Stimulated activated CD4-positive, alpha-beta T cell treated with anti-CD3 and anti-CD28 coated beads, Interleukin-4, amount 100 ng/mL, for 1 hour (primary cell): ENCODE measurements at regions not wholly inside any gene's neighbourhood (a gene's known extent, or its start where the extent isn't known, plus 50 kb on each side); places are given as distances from the start of the nearest gene placed in this dataset.

Experiments
- DNase-seq: peaks from one replicate; pipeline ENCODE4 v3.0.0-alpha.2; 2020

DNA sequence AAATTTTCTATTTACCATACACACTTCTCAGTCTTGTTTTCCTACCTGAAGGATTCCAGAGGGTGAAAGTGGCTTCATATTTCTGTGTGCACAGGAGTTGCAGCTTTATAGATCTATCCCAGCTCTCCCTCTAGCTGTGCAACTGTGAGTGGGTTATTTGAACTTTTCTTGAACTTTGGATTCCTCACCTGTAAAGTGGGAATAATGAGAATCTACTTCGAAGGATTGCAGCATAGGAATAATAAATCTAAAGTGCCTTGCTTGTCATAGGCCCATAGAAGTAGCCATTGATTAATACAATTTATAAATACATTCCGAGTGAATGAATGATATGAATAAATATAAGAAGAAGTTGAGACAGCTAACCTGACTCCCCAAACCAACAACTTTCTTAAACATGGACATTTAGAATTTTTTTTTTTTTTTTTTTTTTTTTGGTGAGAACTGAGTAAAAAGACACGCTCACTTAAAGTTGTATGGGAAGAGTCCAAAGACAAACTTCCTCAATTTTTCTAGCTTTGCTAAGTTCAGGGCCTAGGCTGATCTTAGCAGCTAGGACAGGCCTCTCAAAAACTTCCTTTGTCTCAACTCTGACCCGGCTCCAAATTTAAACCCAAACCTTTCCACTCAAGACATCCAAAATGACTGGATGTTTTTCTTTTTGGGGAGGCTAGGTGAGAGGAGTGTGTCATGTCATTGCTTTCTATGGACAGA, 203.3 kb upstream of the FBXO11 start:
- no peak for DNase-seq

DNA sequence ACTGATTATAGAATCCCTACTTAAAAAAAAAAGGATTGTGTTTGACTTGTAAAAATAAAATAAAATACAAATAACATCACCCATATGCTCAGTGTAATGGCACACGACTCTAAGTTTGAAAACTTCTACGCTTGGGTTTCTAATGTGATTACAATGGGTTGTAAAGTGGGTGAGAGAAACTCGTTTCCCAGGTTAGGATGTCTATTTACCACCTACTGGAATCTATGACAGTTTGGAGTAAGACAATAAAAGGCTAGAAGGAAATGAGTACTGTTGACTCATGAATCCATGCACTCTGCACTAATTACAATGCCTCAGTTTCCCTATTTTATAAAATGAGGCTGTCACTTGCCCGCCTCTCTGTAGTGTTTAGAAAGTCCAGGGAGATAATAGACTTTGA, 204.0 kb upstream of the FOXN2 start:
- no peak for DNase-seq

DNA sequence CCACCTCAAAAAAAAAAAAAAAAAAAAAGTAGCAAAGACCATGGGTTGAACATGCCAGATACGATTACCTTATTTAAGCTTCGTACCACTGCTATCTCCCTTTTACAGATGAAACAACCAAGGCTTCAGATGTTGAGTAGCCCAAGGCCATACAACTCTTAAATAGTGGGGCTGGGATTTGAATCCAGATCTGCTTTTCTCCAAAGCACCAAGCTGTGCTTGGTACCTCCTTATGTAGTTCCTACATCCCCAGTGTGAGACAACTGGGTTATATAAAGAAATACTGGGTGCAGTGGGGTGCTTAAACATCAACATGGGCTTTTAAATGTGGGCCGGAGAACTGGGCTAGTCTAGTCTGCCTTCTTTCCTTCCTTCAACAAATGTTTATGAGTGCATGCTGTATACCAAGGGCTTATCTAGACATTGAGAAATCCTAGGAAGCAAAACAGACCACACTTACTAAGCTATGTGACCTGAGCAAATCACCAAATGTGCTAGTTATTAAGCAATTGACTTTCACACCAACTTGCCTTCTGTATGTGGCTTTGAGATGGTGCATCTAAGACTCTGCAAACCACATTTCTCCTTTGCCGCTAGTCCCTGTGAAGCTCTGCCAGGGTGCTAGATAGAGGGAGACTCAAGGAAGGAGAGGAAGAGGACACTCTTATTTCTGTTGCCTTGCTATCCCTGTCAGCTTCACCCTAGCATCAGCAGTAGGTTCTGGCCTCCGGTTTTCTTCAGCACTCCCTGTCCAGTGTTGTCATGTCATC, 201.4 kb upstream of the FOXN2 start:
- no peak for DNase-seq

DNA sequence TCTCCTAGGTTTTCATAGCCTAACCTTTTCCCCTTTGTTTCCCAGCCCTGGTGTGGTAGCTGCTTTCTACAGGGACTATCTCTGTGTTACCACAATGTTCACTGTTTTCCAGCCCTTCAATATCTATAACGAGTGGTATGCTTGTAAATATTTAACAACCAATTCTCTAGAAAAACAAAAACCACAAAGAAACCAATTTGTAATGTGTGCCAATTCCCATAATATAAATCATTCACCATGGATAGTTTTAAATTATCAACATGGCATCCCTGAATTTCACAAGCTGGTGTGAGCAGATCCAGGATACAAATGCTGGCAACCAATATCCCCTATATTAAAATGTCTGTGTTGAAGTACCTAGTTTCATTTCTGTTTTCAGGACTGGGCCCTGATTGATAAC, 200.7 kb upstream of the FOXN2 start:
- no peak for DNase-seq

DNA sequence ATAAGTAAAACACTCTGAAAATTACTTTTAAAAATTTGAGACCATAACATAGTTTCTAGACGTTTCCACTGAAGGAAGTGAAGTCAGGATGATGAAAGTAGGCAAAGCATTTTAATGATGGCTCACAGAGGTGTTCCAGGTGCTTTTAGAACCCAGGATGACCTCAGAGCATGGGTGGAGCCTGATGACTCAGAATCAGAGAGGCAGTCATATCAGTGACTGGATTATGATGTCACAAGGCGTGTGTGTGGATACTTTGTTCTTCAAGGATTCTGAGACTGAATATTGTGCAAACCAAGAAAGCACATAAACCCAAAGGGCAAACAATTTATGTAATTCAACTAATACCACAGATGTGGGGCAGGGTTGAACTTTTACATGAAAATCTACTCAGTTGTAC, 200.2 kb upstream of the FOXN2 start:
- DNase-seq, result peak; percentile 53

DNA sequence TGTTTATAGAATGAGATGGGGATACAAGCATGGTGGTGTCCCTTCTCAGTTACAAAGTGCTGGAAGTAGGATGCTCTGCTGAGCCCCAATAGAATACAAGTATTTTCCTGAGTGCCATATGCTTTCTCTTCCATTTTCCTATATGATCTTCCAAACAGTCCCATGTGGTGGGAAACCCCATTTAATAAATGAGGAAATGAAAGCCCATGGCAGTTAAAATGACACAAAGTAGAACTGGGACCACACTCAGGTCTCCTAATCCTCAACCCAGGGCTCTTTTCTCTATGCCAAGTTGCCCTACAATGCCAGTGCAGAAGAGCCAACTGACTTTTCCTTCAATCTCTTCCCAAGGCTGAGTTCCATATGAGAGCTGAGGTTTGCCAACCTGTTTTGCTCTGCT, 198.0 kb upstream of the FOXN2 start:
- DNase-seq, result no peak

DNA sequence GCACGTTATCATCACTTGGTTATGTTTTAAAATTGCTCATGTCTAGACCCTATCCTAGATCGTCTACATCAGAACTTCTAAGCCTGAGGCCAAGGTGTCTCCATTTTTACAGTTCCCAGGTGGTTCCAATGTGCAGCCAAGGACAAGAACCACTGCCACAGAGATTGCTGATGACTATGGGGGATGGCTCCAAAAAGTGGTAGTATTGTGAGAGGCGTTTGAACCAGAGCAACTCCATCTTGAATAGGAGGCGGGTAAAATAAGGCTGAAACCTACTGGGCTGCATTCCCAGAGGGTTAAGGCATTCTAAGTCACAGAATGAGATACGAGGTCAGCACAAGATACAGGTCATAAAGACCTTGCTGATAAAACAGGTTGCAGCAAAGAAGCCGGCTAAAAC, 195.6 kb upstream of the FOXN2 start:
- no peak for DNase-seq

DNA sequence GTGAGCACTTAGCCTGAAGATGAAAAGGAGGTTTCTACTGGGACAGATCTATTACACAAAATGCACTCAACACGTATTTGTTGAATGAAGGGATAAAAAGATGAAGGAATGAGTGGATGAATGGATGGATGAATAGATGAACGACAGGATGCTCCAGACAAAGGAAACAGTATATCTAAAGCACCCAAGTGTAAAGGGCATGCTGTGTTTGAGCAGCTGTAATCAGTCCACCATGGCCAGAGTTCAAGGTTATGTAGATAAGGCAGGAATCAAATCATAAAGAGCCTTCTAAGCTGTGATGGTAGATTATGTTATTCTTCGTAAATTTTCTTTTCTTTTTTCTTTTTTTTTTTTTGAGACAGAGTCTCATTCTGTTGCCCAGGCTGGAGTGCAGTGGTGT, 194.4 kb upstream of the FOXN2 start:
- no peak for DNase-seq

DNA sequence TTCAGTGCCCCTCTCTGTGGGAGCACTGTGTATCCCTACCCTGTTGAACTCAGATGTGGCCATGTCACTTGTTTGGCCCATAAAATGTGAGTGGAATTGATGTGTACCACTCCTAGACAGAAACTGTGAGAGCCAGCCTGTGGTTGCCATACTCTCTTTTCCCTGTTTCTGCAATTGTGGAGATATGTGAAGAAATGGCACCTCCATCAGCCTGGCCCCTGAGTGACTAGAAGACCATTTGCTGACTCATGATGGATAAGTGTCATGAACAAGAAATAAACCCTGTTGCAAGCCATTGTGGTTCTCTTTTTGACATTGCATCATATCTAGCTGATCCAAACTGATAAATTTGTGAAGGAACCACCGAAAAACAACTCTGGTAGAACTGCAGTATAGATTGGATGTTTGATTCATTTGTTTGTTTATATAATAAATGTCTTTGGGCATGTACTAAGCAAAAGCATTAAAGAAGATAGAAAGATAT, 193.7 kb upstream of the FOXN2 start:
- DNase-seq, result no peak

DNA sequence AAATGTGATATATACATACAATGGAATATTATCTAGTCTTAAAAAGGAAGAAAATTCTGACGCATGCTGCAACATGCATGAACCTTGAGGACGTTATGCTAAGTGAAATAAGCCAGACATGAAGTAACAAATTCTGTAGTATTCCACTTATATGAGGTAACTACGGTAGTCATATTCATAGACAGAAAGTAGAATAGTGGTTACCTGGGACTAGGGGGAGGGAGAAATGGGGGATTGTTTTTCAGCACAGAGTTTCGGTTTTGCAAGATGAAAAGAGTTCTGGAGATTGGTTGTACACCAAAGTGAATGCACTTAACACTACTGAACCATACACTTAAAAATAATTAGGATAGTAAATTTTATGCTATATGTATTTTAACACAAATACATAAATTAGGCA, 192.3 kb upstream of the FOXN2 start:
- no peak for DNase-seq

DNA sequence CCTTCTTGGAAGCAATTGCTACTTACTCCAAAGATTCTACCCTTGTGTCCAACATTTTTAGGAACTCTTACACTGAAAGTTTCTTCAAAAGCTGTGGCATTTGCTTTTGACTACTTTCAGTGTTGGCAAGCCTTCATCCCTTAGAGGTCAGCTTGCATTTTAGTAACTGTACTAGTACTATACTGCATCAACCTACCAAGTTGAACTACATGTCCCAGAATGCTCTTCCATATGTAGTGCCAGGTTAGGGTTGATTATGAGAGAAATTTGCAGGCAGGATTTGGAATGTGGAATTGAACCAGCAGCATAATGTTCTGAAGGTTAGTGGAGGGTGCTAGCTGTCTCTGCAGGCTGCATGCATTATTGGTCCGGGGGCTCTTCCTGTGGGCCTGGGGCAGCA, 189.9 kb upstream of the FOXN2 start:
- no peak for DNase-seq

DNA sequence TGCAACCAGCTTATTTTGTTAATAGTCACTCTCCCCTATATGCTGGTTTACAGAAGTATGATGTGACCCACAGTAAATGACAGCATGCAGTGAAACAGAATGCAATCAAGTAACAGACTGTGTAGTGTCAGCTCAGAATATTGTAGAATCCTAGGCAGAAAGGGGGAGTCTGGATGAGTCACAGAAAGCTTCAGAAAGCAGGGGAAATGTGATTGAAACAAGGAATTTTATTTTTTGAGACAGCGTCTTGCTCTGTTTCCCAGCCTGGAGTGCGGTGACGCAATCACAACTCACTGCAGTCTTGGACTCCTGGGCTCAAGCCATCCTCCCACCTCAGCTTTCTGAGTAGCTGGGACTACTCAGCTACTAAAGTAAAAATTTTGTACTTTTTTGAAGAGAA, 188.3 kb upstream of the FOXN2 start:
- no peak for DNase-seq

DNA sequence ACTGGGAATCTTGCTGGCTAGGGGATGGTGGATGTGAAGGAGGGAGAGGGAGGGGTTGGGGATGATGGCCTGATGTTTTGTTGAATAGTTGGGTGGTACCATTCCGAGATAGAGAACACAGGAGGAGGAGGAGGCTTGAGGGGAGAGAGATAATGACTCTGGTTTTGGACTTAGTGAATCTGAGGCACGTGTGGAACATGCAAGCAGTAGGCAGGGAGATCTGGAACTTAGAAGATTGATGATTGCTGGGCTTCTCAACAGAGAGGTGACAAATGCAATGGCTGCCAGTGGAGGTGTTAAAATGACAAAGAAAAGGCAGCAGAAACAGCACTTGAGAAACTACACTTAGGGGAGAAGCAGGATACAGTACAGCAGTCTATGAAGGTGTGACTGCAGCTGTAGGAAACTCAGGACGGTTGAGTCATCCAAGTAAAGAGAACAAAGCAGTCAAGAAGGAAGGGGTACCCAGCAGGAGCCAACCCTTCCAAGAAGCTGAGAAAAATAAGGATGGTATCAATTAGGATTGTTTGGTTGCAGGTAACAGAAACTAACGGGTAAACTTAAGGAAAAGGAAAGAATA, 186.8 kb upstream of the FOXN2 start:
- no peak for DNase-seq

DNA sequence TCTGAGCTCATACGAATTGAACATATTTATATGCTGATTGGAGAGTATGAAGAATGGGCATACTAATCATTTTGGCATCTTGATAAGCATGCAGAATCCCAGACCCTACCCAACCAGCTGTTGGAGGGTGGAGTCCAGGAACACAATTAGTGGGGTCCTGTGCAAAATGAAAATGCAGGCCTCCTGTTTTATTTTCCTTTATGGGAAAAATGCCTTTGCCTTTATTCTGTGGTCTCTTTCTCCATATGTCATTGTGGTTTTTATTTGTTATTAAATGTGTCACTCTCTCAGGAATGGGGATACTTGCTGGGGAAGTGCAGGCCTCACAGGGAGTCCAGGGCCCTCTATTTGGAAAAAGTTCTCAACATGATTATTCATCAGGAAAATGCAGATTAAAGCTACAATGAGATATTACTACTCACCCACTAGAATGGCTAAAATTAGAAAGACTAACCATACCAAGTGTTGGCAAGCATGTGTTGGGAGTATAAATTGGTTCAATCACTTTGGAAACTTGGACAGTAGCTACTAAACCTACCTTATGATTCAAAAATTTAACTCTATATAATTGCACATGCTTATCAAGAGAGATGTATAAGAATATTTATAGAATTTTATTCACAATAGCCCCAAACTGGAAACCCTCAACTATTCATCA, 185.1 kb upstream of the FOXN2 start:
- no peak for DNase-seq

DNA sequence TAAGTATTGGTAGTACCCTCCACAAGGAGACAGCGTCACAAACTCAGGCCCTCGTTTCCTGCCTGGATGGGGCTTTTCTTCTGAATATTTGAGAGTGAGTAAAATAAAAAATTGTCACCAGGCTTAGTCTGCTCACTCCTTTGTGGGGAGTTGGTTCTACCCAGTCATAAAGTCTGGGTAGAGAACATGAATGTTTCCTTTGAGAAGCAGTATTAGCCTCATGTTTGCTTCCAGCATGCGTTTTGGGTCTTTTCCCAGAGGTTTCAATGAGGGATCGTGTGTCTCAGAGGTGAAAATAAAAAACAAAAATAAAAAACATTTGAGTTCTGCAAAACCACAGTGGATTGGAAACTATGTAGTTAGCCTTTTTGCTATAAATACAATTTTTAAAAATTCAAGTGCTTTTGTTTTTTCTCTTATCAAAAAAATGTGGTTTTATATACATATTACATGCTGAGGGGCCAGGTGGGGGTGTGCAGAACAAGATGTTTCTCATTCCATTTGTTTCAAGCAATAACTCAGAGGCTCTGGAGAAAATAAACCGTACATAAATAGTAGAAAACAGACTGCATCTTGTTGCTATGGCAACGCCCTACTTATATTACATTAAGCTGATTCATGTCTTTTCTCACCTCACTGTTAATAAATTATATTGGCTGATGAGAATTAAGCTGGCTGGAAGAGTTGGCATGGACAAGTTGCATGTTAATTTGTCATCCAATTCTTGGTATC, 182.8 kb upstream of the FOXN2 start:
- no peak for DNase-seq

DNA sequence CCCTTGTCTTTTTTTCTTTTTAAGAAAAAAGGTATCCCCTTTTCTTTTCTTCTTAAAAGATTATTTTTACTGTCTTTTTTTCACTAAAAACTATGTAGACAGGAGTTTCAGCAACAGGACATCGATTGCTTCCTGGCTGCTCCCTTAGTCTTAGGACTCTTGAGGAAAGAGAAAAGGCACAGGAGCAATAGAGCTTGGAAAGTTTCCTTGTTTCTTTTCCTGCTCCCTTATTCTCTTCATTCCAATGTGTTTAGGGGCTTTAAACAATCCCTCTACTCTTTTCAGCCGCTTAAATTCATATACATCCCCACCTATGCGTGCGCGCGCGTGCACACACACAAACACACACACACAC, 182.2 kb upstream of the FOXN2 start:
- no peak for DNase-seq

DNA sequence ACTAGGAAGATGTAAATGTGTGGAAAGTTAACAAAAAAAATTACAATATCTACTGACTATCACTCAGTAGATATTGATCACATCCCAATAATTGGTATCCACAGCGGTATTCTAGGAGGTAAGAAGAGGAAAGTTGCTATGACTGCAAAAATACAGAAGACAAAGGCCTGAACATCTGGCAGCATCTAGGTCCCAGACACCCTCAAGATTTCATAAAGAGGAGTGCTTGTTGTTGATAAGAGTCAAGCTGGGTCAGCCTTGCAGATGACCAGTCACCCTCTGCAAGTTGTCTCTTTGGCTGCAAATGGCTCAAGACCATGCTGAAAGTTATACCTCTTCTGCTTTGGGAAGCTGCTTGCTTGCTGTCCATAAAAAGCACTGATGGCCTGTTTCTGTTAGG, 179.8 kb upstream of the FOXN2 start:
- DNase-seq, result no peak

DNA sequence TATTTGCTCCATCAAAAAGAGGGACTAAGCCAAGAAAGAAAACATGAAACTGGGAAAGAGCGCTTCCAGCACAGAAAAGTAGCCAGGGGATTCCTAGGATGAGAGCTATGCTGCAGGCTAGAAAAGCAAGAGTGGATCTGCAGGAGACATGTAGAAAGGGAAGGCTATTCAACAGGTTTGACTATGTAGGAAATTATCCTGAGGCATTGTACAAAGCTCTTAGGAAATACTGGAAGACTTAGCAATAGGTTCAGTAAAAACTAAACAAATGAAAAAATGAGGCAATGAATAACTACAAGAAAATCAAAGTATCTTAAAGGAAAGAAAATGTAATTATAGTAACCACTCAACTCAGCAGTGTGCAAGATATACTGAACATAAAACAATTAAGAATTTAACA, 178.7 kb upstream of the FOXN2 start:
- DNase-seq, result no peak

DNA sequence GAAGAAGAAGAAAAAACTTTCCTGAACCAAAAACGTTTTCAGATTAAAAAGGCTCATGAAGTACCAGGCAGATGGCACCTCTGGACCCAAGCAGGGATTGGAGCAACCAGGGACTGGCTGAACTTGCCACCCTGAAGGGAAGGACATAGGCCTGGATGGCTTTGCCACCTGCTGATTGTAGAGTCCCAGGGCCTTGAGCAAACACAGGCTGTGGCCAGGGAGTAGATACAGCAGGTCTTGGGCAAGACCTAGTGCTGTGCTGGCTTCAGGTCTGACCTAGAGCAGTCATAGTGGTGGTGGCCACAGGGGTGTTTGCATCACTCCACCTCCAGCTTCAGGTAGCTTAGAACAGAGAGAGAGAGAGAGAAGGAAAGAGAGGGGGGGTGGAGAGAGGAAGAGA, 176.7 kb upstream of the FOXN2 start:
- DNase-seq, result no peak

DNA sequence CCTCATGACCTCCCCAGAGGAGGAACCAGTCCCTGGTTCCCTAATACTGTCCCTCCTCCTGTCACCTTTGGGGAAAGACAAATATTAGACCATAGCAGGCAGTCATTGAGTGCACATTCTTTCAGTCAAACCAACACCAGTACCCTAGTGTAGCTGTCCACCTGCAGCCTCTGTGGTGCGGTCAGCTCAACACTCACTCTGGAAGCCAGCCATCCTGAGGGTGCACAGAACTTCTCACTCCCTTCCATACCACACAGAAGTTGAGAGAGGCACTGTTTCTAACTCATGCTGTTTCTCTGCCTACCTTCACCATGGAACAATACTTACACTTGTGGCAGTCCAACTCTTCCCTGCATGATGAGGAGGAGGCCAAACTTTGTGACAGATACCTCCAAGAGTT, 175.6 kb upstream of the FOXN2 start:
- DNase-seq, result no peak

DNA sequence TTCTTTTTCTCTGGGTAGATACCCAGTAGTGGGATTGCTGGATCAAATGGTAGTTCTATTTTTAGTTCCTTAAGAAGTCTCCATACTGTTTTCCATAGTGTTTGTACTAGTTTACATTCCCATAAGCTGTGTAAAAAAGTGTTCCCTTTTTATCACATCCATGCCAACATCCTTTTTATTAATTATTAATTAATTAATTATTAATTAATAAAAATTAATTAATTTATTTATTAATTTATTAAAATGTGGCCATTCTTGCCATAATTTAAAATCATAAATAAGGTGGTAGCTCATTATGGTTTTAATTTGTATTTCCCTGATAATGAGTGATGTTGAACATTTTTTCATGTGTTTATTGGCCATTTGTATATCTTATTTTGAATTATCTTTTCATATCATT, 173.9 kb upstream of the FOXN2 start:
- DNase-seq, result no peak

DNA sequence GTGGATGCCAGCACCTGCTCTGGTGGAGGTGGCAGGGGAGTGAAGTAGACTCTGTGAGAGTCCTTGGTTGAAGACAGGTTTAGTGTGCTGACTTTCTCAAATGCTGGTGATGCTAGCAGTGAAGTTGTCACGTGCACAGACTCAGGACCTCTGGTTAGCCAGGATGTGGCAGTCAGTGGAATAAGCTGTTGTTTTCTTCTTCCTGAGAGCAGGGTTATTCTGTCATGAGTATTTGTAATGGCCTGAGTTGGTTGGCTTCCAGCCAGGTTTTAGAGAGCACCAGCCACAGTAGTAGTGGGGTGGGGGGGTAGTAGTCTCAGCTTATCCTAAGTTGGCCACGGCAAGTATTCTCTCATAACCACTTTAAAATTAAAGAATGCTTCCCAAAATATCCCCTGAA, 169.7 kb upstream of the FOXN2 start:
- DNase-seq, result no peak

DNA sequence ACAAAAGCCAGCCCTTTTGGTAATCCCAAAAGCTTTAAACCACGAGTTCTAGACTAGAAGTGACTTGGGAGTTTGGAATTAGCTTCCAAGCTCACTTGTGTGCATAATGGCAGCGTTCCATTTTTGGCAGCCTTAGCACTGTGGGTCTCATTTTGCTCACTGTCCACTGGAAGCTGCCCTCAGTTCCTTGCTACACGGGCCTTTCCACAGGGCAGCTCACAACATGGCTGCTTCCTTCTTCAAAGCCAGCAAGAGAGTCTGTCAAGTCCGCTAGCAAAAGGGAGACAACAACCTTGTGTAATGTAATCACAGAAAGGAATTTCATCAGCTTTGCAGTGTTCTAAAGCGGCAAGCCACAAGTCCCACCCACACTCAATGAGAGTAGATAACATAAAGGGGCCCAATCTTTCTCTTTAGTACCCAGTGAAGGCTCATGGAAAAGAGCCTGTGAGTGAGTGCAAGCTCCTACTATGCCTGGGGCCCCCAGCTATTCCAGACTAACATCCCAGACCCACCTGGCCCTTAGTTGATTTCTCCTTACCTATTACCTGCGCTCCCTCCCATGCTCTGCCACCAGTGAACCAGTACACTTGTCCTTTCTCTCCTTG, 168.5 kb upstream of the FOXN2 start:
- no peak for DNase-seq
